ENCODE measurements at regions not wholly inside any gene's neighbourhood (a gene's known extent, or its start where the extent isn't known, plus 50 kb on each side); places are given as distances from the start of the nearest gene placed in this dataset.
A peak's percentile ranks its signal among the peaks of the same experiment; 100 is the strongest.

GRCh38 chr11:45083544-45084087 is 62.8 kb upstream of the PRDM11 start:
- Histone ChIP-seq H3K4me3 (ENCODE audit: low read length in 3 of 3) (no peak overlapping the region), H3K27me3 (ENCODE audit: control insufficient read depth, insufficient read depth, low read length) (no peaks in the 10 kb centered on the region), H3K9ac (ENCODE audit: low read length in 3 of 3) (no peak overlapping the region), H3K27ac (ENCODE audit: low read depth in 2 of 2, low read length in 2 of 2) (no peak overlapping the region), H3K9me3 (ENCODE audit: control insufficient read depth in 2 of 3, insufficient read depth in 1 of 3, low read length in 3 of 3) (no peaks in the 10 kb centered on the region), H3K4me1 (ENCODE audit: control insufficient read depth in 2 of 3, insufficient read depth in 2 of 3, low read depth in 1 of 3, low read length in 3 of 3) (peaks cover 0 to 4% (median 0%) of the 10 kb centered on the region in 3 donors), H3K36me3 (ENCODE audit: control insufficient read depth in 2 of 3, insufficient read depth in 3 of 3, low read length in 3 of 3) (no peaks in the 10 kb centered on the region)
- TF ChIP-seq, protein P1, sequence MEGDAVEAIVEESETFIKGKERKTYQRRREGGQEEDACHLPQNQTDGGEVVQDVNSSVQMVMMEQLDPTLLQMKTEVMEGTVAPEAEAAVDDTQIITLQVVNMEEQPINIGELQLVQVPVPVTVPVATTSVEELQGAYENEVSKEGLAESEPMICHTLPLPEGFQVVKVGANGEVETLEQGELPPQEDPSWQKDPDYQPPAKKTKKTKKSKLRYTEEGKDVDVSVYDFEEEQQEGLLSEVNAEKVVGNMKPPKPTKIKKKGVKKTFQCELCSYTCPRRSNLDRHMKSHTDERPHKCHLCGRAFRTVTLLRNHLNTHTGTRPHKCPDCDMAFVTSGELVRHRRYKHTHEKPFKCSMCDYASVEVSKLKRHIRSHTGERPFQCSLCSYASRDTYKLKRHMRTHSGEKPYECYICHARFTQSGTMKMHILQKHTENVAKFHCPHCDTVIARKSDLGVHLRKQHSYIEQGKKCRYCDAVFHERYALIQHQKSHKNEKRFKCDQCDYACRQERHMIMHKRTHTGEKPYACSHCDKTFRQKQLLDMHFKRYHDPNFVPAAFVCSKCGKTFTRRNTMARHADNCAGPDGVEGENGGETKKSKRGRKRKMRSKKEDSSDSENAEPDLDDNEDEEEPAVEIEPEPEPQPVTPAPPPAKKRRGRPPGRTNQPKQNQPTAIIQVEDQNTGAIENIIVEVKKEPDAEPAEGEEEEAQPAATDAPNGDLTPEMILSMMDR (IDR thresholded peaks at IDR 0.05; ENCODE audit: borderline replicate concordance, extremely low read depth, insufficient read depth) = peak; percentile 6
- no peak for DNase-seq
- no peak for FAIRE-seq
- intact Hi-C loops (cut with DNase I) = no loop called here

DNA sequence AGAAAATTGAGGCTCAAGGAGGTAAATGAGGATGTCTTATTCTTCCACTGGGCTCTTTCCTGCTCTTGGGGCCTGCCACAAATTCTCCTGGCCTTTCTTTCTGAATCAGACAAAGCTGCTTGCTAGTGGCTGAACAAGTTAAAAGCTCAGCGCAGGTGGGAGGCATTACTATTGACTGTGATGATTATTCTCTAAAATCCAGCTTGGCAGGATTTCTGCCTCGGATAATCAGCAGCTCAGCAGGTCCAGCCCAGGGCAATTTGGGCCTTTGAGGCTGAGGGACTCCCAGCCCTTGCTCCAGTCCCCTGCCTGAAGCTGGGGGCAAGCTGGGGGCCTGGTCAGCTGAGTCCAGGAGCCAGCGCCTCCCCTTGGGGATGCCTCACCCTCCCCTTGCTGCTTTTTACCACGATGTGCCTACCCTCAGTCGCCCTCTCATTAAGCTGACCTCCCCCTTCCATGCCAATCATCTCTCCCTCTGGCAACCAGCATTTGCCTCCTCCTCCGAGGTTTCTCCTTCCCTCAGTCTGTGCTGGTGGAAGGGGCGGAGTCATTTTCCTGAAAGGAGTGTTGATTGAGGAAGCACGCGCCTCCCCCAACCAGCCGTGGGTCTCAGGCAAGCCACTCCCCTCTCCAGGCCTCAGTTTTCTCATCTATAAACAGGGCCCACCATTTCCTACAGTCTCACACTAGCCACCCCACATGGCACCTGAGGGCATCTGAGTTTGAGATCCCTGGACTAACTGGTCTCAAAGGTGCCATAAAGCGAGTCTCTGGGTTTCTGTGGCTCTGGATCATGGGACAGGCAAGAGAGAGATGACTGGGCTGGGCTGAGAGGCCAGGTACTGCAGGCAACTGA is 60.6 kb upstream of the PRDM11 start:
- Histone ChIP-seq H3K4me3 (ENCODE audit: low read length in 3 of 3) (no peak overlapping the region), H3K4me1 (ENCODE audit: control insufficient read depth in 2 of 3, insufficient read depth in 2 of 3, low read depth in 1 of 3, low read length in 3 of 3) (peaks cover 0 to 10% (median 0%) of the 10 kb centered on the region in 3 donors), H3K9me3 (ENCODE audit: control insufficient read depth in 2 of 3, insufficient read depth in 1 of 3, low read length in 3 of 3) (no peaks in the 10 kb centered on the region), H3K27me3 (ENCODE audit: control insufficient read depth, insufficient read depth, low read length) (no peaks in the 10 kb centered on the region), H3K27ac (ENCODE audit: low read depth in 2 of 2, low read length in 2 of 2) (no peak overlapping the region), H3K9ac (ENCODE audit: low read length in 3 of 3) (no peak overlapping the region), H3K36me3 (ENCODE audit: control insufficient read depth in 2 of 3, insufficient read depth in 3 of 3, low read length in 3 of 3) (no peaks in the 10 kb centered on the region)
- intact Hi-C loops (cut with DNase I) = no loop called here
- TF ChIP-seq, protein P1 (IDR thresholded peaks at IDR 0.05; ENCODE audit: borderline replicate concordance, extremely low read depth, insufficient read depth) = no peak
- FAIRE-seq (no peak), DNase-seq (peak in 2 of 5 donors; percentile 33 to 38)

GRCh38 chr11:45086526-45086925 is 59.9 kb upstream of the PRDM11 start:
- Histone ChIP-seq H3K9ac (ENCODE audit: low read length in 3 of 3) (no peak overlapping the region), H3K36me3 (ENCODE audit: control insufficient read depth in 2 of 3, insufficient read depth in 3 of 3, low read length in 3 of 3) (no peaks in the 10 kb centered on the region), H3K9me3 (ENCODE audit: control insufficient read depth in 2 of 3, insufficient read depth in 1 of 3, low read length in 3 of 3) (no peaks in the 10 kb centered on the region), H3K4me1 (ENCODE audit: control insufficient read depth in 2 of 3, insufficient read depth in 2 of 3, low read depth in 1 of 3, low read length in 3 of 3) (peaks cover 0 to 11% (median 0%) of the 10 kb centered on the region in 3 donors), H3K27ac (ENCODE audit: low read depth in 2 of 2, low read length in 2 of 2) (no peak overlapping the region), H3K4me3 (ENCODE audit: low read length in 3 of 3) (no peak overlapping the region), H3K27me3 (ENCODE audit: control insufficient read depth, insufficient read depth, low read length) (no peaks in the 10 kb centered on the region)
- TF ChIP-seq, protein P1 (IDR thresholded peaks at IDR 0.05; ENCODE audit: borderline replicate concordance, extremely low read depth, insufficient read depth) = no peak
- DNase-seq (peak in 1 of 5 donors; percentile 43), FAIRE-seq (no peak)
- intact Hi-C loops (cut with DNase I) = no loop called here
